HepG2 (cell line): ENCODE measurements at regions not wholly inside any gene's neighbourhood (a gene's known extent, or its start where the extent isn't known, plus 50 kb on each side); places are given as distances from the start of the nearest gene placed in this dataset.

Experiments used
- ATAC-seq: fragments of 200-7000 bp; cut with Tn5 transposase; 3 replicates; pipeline ENCODE4 v1.9.1; 2020; ENCODE audit warnings: mild to moderate bottlenecking, moderate library complexity
- BruUV-seq: library from RNA; stranded (reverse); fragments of 400-500 nt; replicated peaks from 2 replicates; lab custom pipeline; 2021; lab: Mats Ljungman, UMichigan
- CTCF ChIA-PET: fragments of 300-600 bp; formaldehyde crosslinking; extraction: SDS; loops from one replicate; lab custom pipeline; 2021; ENCODE audit warnings: low total read pairs, inconsistent platforms, low intra/inter-chr PET ratio; lab: Yijun Ruan, JAX
- POLR2A ChIA-PET: fragments of 350-600 bp; sonication (Branson Sonifier 250); formaldehyde crosslinking; loops from one replicate; lab custom pipeline; 2020; ENCODE audit warnings: antibody characterized with exemption, inconsistent platforms; lab: Yijun Ruan, JAX
- DNase-seq: peaks from one replicate; pipeline ENCODE4 v3.0.0-alpha.2; 2015; ENCODE audit warnings: low spot score
- FAIRE-seq: peaks from 3 replicates; lab custom pipeline; 2011; peaks lifted over from hg19 to GRCh38; lab: Jason Lieb, UNC
- H2AFZ ChIP-seq: one replicate; pipeline ENCODE4 v1.6.1; 2011; ENCODE audit warnings: low read length, inconsistent platforms
- H3K27ac ChIP-seq: fragments of 300-600 bp; 3 replicates; pipeline ENCODE4 v1.8.0; 2011; ENCODE audit warnings: mixed run types, mild to moderate bottlenecking, mixed read lengths, low read length, inconsistent platforms; ENCODE audit not compliant: insufficient read depth; ENCODE audit errors: extremely low read length
- H3K27me3 ChIP-seq, 2 experiments: fragments of 200-600 bp in 1 of 2; 2 replicates in 1 of 2; 3 replicates in 1 of 2; pipeline versions ENCODE4 v1.6.0 to v1.8.0; 2011; ENCODE audit warnings: low read length in 2 of 2, mild to moderate bottlenecking in 2 of 2, moderate library complexity in 2 of 2, inconsistent platforms in 1 of 2; ENCODE audit not compliant: insufficient read depth in 2 of 2, control insufficient read depth in 1 of 2
- H3K36me3 ChIP-seq, 2 experiments: fragments of 200-600 bp in 1 of 2; replicated peaks in 1 of 2; 2 replicates in 1 of 2; 3 replicates in 1 of 2; pipeline versions ENCODE4 v1.5.1 to v1.8.0; 2011; ENCODE audit warnings: low read length in 2 of 2, inconsistent platforms in 1 of 2; ENCODE audit not compliant: insufficient read depth in 2 of 2, control insufficient read depth in 1 of 2
- H3K4me1 ChIP-seq: 2 replicates; pipeline ENCODE4 v1.5.1; 2012; ENCODE audit warnings: low read length, inconsistent platforms; ENCODE audit not compliant: insufficient read depth
- H3K4me2 ChIP-seq: 2 replicates; pipeline ENCODE4 v1.6.0; 2011; ENCODE audit warnings: low read depth, low read length, inconsistent platforms
- H3K4me3 ChIP-seq, 3 experiments: fragments of 200-600 bp in 1 of 3; sonication (generic), shearing (Covaris generic) in 1 of 3; replicated peaks in 1 of 3; 2 replicates each; pipeline ENCODE4 v1.5.1; 2011 to 2016; ENCODE audit warnings: low read length in 3 of 3, inconsistent platforms in 2 of 3, low read depth in 2 of 3, mild to moderate bottlenecking in 2 of 3, control low read depth in 1 of 3, mixed read lengths in 1 of 3; ENCODE audit not compliant: insufficient read depth in 1 of 3
- H3K79me2 ChIP-seq: one replicate; pipeline ENCODE4 v1.6.1; 2011; ENCODE audit warnings: low read length, inconsistent platforms; ENCODE audit not compliant: insufficient read depth
- H3K9ac ChIP-seq: 2 replicates; pipeline ENCODE4 v1.6.0; 2011; ENCODE audit warnings: mild to moderate bottlenecking, low read depth, low read length, inconsistent platforms; ENCODE audit not compliant: insufficient read depth
- H3K9me3 ChIP-seq: 2 replicates; pipeline ENCODE4 v1.5.1; 2012; ENCODE audit warnings: mild to moderate bottlenecking, low read length
- H4K20me1 ChIP-seq: 2 replicates; pipeline ENCODE4 v1.6.0; 2011; ENCODE audit warnings: inconsistent platforms, mild to moderate bottlenecking, low read length, moderate library complexity; ENCODE audit not compliant: insufficient read depth
- AGO2 ChIP-seq: fragments of 200-400 bp; formaldehyde crosslinking; optimal IDR thresholded peaks from 2 replicates; pipeline ENCODE3; 2017; ENCODE audit warnings: mild to moderate bottlenecking, low read depth, low read length, moderate library complexity
- CBX5 ChIP-seq: sonication (generic); formaldehyde crosslinking; IDR thresholded peaks from 2 replicates; pipeline ENCODE4 v1.4.0; 2020; ENCODE audit warnings: missing genetic modification reagents, borderline replicate concordance
- CENPX ChIP-seq: sonication (generic); formaldehyde crosslinking; IDR thresholded peaks from 2 replicates; pipeline ENCODE4 v1.9.0; 2021; ENCODE audit warnings: mild to moderate bottlenecking, missing genetic modification reagents, moderate library complexity
- DBP ChIP-seq: sonication (generic); formaldehyde crosslinking; IDR thresholded peaks from 2 replicates; pipeline ENCODE4 v1.4.0; 2020; ENCODE audit warnings: missing genetic modification reagents; ENCODE audit errors: not compliant biosample characterization
- DNMT1 ChIP-seq: sonication (generic); formaldehyde crosslinking; IDR thresholded peaks from 2 replicates; pipeline ENCODE4 v1.5.1; 2020; ENCODE audit warnings: mild to moderate bottlenecking, missing genetic modification reagents
- GZF1 ChIP-seq: sonication (generic); formaldehyde crosslinking; IDR thresholded peaks from 2 replicates; pipeline ENCODE4 v1.5.1; 2020; ENCODE audit warnings: mild to moderate bottlenecking, missing genetic modification reagents
- HINFP ChIP-seq: sonication (generic); formaldehyde crosslinking; IDR thresholded peaks from 2 replicates; pipeline ENCODE4 v1.4.0; 2020; ENCODE audit warnings: low read depth, mild to moderate bottlenecking, missing genetic modification reagents
- IRF9 ChIP-seq: sonication (generic); formaldehyde crosslinking; IDR thresholded peaks from 2 replicates; pipeline ENCODE4 v1.8.0; 2022; ENCODE audit warnings: missing genetic modification reagents, mild to moderate bottlenecking, borderline replicate concordance
- RBM22 ChIP-seq: fragments of 200-400 bp; formaldehyde crosslinking; optimal IDR thresholded peaks from 2 replicates; pipeline ENCODE3; 2017; ENCODE audit warnings: mild to moderate bottlenecking, low read length, moderate library complexity
- TCF7L2 ChIP-seq: IDR thresholded peaks from 2 replicates; pipeline ENCODE4 v1.6.1; 2011; ENCODE audit warnings: mild to moderate bottlenecking, low read depth, low read length, moderate library complexity
- TRAFD1 ChIP-seq: sonication (generic); formaldehyde crosslinking; IDR thresholded peaks from 2 replicates; pipeline ENCODE4 v1.5.1; 2020; ENCODE audit warnings: missing genetic modification reagents, mild to moderate bottlenecking, borderline replicate concordance
- ZNF296 ChIP-seq: sonication (generic); formaldehyde crosslinking; conservative IDR thresholded peaks from 2 replicates; pipeline ENCODE4 v1.5.0; 2020; ENCODE audit warnings: mild to moderate bottlenecking, missing genetic modification reagents
- ZNF546 ChIP-seq: sonication (generic); formaldehyde crosslinking; conservative IDR thresholded peaks from 2 replicates; pipeline ENCODE4 v1.8.1; 2023; ENCODE audit warnings: mild to moderate bottlenecking, missing genetic modification reagents
- ZNF839 ChIP-seq: sonication (generic); formaldehyde crosslinking; IDR thresholded peaks from 2 replicates; pipeline ENCODE4 v1.4.0; 2020; ENCODE audit warnings: missing genetic modification reagents, mild to moderate bottlenecking, borderline replicate concordance
- ZXDC ChIP-seq: sonication (generic); formaldehyde crosslinking; IDR thresholded peaks from 2 replicates; pipeline ENCODE4 v1.5.0; 2020; ENCODE audit warnings: mild to moderate bottlenecking, missing genetic modification reagents
- WGBS: methylation state at CpG from one replicate; pipeline ENCODE4 v1.1.6; 2017; ENCODE audit warnings: low lambda C conversion rate; 5-methylcytosine and 5-hydroxymethylcytosine counted together
- in situ Hi-C: cut with HindIII; loops from 2 replicates; pipeline ENCODE4 v1.10.0; 2017; ENCODE audit warnings: low pct_unique_long_range_greater_than_20kb; ENCODE audit not compliant: extremely low pct_ligation_motif_present
- intact Hi-C: fragments of 100-400 bp; cut with micrococcal nuclease; formaldehyde crosslinking; loops from one replicate; pipeline ENCODE4 v1.10.0; 2022; ENCODE audit not compliant: unreplicated experiment

GRCh38 chr12:93978553-93978952 lies 169.8 kb upstream of the PLXNC1 start:
- Histone ChIP-seq H3K4me3 (no peak overlapping the region), H3K27me3 (peaks cover 0 to 13% of the 10 kb centered on the region in 2 experiments; a peak in 2 of 5 replicates), H4K20me1 (no peaks in the 10 kb centered on the region), H3K79me2 (no peaks in the 10 kb centered on the region), H3K9ac (no peak overlapping the region), H3K36me3 (no peaks in the 10 kb centered on the region), H3K4me1 (no peaks in the 10 kb centered on the region), H2AFZ (no peak overlapping the region), H3K27ac (no peak overlapping the region), H3K9me3 (no peaks in the 10 kb centered on the region), H3K4me2 (no peak overlapping the region)
- no peak for FAIRE-seq
- no peak for TF ChIP-seq DBP (CRISPR knock-in tag)
- TF ChIP-seq GZF1 (CRISPR knock-in tag) = no peak
- TF ChIP-seq CENPX (CRISPR knock-in tag) = no peak
- no peak for TF ChIP-seq CBX5 (CRISPR knock-in tag)
- no peak for TF ChIP-seq HINFP
- no peak for TF ChIP-seq ZXDC
- no peak for TF ChIP-seq ZNF839 (CRISPR knock-in tag)
- no peak for TF ChIP-seq ZNF296
- no peak for TF ChIP-seq TCF7L2
- no peak for TF ChIP-seq RBM22
- TF ChIP-seq TRAFD1 = no peak
- TF ChIP-seq IRF9 (CRISPR knock-in tag) = no peak
- TF ChIP-seq ZNF546 (CRISPR knock-in tag) = no peak
- no peak for TF ChIP-seq DNMT1
- TF ChIP-seq AGO2 = no peak
- no peak for DNase-seq
- in situ Hi-C loops (no loop called here), intact Hi-C loops (loop anchor here (2.0 kb wide), 2 partner anchors 410 to 476 kb away; no protein-coding TSS in a partner anchor)
- ChIA-PET POLR2A (no interaction called here), CTCF (interaction anchor here (1.5 kb wide), 1 partner anchor 409 kb away, joined by 3 read pairs; no protein-coding TSS in a partner anchor)
- BruUV-seq = no TSS peak
- WGBS = 0% methylated on average over 1 of the region's 1 CpG
- no peak for ATAC-seq
